22Rv1 (cell line): ENCODE measurements at regions not wholly inside any gene's neighbourhood (a gene's known extent, or its start where the extent isn't known, plus 50 kb on each side); places are given as distances from the start of the nearest gene placed in this dataset.

Experiments
- ZFX ChIP-seq: fragments of 450-650 bp; IDR thresholded peaks from 2 replicates; pipeline ENCODE4 v1.6.1; 2017; ENCODE audit warnings: antibody characterized with exemption, borderline replicate concordance
- TF ChIP-seq, protein P1 (sequence below): fragments of 450-650 bp; IDR thresholded peaks from 2 replicates; pipeline ENCODE4 v1.5.1; 2017; ENCODE audit warnings: mild to moderate bottlenecking

DNA sequence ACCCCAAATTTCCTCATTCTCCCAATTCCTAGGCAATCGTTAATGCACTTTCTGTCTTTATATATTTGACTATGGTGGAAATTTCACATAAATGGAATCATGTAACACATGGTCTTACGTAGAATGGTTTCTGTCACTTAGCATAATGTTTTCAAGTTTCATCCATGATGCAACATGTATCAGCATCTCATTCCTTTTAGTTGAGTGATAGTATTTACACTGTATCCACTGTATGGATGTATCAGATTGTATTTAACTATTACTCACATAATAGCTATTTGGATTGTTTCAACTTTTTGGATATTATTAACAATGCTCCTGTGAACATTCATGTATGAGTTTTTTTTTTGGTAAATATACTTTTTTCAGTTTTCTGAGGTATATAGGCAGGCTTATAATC, 982.3 kb upstream of the DDX18 start:
- TF ChIP-seq, protein P1, sequence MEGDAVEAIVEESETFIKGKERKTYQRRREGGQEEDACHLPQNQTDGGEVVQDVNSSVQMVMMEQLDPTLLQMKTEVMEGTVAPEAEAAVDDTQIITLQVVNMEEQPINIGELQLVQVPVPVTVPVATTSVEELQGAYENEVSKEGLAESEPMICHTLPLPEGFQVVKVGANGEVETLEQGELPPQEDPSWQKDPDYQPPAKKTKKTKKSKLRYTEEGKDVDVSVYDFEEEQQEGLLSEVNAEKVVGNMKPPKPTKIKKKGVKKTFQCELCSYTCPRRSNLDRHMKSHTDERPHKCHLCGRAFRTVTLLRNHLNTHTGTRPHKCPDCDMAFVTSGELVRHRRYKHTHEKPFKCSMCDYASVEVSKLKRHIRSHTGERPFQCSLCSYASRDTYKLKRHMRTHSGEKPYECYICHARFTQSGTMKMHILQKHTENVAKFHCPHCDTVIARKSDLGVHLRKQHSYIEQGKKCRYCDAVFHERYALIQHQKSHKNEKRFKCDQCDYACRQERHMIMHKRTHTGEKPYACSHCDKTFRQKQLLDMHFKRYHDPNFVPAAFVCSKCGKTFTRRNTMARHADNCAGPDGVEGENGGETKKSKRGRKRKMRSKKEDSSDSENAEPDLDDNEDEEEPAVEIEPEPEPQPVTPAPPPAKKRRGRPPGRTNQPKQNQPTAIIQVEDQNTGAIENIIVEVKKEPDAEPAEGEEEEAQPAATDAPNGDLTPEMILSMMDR = no peak
- no peak for TF ChIP-seq ZFX
